ENCODE measurements at regions not wholly inside any gene's neighbourhood (a gene's known extent, or its start where the extent isn't known, plus 50 kb on each side); places are given as distances from the start of the nearest gene placed in this dataset.

DNA sequence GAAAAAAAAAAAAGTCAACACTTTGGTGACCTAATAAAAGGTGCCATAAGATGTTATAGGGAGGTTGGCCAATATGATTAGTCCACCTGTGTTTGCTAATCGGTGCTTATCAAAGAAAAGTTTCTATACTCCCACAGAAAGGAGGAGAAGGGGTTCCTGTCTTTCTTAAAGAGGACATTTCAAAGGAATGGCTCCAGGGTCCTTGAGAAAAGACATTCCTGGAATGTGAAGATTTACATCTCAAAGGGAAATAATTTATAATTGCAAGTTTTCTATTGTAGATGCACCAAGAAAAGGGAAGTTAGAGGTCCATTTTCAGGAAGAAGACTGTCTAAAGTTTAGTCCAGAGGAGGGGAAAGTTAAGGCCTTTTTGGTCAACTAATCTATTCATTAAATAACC lies 715.3 kb downstream of the NXPH1 start:
- TF ChIP-seq, protein P1, sequence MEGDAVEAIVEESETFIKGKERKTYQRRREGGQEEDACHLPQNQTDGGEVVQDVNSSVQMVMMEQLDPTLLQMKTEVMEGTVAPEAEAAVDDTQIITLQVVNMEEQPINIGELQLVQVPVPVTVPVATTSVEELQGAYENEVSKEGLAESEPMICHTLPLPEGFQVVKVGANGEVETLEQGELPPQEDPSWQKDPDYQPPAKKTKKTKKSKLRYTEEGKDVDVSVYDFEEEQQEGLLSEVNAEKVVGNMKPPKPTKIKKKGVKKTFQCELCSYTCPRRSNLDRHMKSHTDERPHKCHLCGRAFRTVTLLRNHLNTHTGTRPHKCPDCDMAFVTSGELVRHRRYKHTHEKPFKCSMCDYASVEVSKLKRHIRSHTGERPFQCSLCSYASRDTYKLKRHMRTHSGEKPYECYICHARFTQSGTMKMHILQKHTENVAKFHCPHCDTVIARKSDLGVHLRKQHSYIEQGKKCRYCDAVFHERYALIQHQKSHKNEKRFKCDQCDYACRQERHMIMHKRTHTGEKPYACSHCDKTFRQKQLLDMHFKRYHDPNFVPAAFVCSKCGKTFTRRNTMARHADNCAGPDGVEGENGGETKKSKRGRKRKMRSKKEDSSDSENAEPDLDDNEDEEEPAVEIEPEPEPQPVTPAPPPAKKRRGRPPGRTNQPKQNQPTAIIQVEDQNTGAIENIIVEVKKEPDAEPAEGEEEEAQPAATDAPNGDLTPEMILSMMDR (IDR thresholded peaks at IDR 0.05; ENCODE audit: low read depth, low read length): no peak
- no peak for TF ChIP-seq EZH2phosphoT487 (IDR thresholded peaks at IDR 0.05; ENCODE audit: low read depth)

All from OCI-LY3 (cell line).